ENCODE measurements at regions not wholly inside any gene's neighbourhood (a gene's known extent, or its start where the extent isn't known, plus 50 kb on each side); places are given as distances from the start of the nearest gene placed in this dataset.
A peak's percentile ranks its signal among the peaks of the same experiment; 100 is the strongest.

DNA sequence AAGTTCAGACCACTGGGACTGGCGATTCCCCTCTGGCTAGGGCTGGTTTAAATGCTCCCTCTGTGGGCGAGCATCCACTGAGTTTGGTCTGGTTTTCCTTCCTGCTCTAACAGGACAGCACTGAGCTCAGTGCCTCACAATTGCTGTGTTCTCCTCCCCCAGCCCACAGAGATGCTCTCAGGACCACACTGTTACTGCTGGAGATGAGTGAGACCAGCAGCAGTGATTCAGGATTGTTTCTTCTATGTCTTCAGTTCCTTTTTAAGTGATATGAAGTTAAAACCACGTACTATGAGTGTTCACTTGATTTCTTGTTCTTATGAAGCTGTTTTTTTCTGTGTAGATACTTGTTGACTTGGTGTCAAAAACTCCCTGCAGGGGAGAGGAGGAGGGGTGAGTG lies 180.4 kb upstream of the COL8A1 start:
- no peak overlapping the region for H3K4me2 ChIP-seq
- TF ChIP-seq EZH2phosphoT487 (IDR thresholded peaks at IDR 0.05): no peak
- TF ChIP-seq, protein P1, sequence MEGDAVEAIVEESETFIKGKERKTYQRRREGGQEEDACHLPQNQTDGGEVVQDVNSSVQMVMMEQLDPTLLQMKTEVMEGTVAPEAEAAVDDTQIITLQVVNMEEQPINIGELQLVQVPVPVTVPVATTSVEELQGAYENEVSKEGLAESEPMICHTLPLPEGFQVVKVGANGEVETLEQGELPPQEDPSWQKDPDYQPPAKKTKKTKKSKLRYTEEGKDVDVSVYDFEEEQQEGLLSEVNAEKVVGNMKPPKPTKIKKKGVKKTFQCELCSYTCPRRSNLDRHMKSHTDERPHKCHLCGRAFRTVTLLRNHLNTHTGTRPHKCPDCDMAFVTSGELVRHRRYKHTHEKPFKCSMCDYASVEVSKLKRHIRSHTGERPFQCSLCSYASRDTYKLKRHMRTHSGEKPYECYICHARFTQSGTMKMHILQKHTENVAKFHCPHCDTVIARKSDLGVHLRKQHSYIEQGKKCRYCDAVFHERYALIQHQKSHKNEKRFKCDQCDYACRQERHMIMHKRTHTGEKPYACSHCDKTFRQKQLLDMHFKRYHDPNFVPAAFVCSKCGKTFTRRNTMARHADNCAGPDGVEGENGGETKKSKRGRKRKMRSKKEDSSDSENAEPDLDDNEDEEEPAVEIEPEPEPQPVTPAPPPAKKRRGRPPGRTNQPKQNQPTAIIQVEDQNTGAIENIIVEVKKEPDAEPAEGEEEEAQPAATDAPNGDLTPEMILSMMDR (IDR thresholded peaks at IDR 0.05): no peak
- TF ChIP-seq EZH2 (IDR thresholded peaks at IDR 0.05): no peak
- H3F3A ChIP-seq (ENCODE audit: low read depth): no peaks in the 10 kb centered on the region
- Mint-ChIP-seq H3K4me1 (no peaks in the 10 kb centered on the region), H3K27me3 (ENCODE audit: insufficient read depth, low read depth) (peaks cover 2% of the 10 kb centered on the region), H3K27ac (no peak overlapping the region), H3K4me3 (no peak overlapping the region), H3K9me3 (peaks cover 6% of the 10 kb centered on the region), H3K36me3 (no peaks in the 10 kb centered on the region)
- no peaks in the 10 kb centered on the region for H3K79me2 ChIP-seq (ENCODE audit: low read depth)
- no peak overlapping the region for H3K9ac ChIP-seq
- H3K36me3 ChIP-seq: no peaks in the 10 kb centered on the region
- H4K20me1 ChIP-seq (ENCODE audit: low read depth): no peaks in the 10 kb centered on the region
- no peaks in the 10 kb centered on the region for H3K27me3 ChIP-seq
- no peak overlapping the region for H2AFZ ChIP-seq (replicated peaks)
- H3K4me1 ChIP-seq: no peaks in the 10 kb centered on the region
- H3K9me3 ChIP-seq (ENCODE audit: low read depth): no peaks in the 10 kb centered on the region
- H3K27ac ChIP-seq: no peak overlapping the region
- no peak overlapping the region for H3K4me3 ChIP-seq
- DNase-seq (ENCODE audit: low spot score): no peak

GRCh38 chr3:99442599-99442998 lies 195.8 kb upstream of the COL8A1 start:
- Histone ChIP-seq H4K20me1 (ENCODE audit: low read depth) (no peaks in the 10 kb centered on the region), H2AFZ (replicated peaks) (no peak overlapping the region), H3K27ac (no peak overlapping the region), H3K27me3 (no peaks in the 10 kb centered on the region), H3K9me3 (ENCODE audit: low read depth) (no peaks in the 10 kb centered on the region), H3K4me1 (peaks cover 25% of the 10 kb centered on the region), H3K9ac (no peak overlapping the region), H3F3A (ENCODE audit: low read depth) (no peaks in the 10 kb centered on the region), H3K36me3 (no peaks in the 10 kb centered on the region), H3K4me2 (no peak overlapping the region), H3K4me3 (no peak overlapping the region), H3K79me2 (ENCODE audit: low read depth) (no peaks in the 10 kb centered on the region)
- no peak overlapping the region for H3K4me3 Mint-ChIP-seq
- H3K4me1 Mint-ChIP-seq: no peaks in the 10 kb centered on the region
- no peak for TF ChIP-seq EZH2 (IDR thresholded peaks at IDR 0.05)
- TF ChIP-seq EZH2phosphoT487 (IDR thresholded peaks at IDR 0.05): no peak
- TF ChIP-seq, protein P1 (IDR thresholded peaks at IDR 0.05): no peak
- no peak overlapping the region for H3K27ac Mint-ChIP-seq
- DNase-seq (ENCODE audit: low spot score): no peak
- no peaks in the 10 kb centered on the region for H3K36me3 Mint-ChIP-seq
- H3K27me3 Mint-ChIP-seq (ENCODE audit: insufficient read depth, low read depth): no peaks in the 10 kb centered on the region
- peaks cover 3% of the 10 kb centered on the region for H3K9me3 Mint-ChIP-seq

DNA sequence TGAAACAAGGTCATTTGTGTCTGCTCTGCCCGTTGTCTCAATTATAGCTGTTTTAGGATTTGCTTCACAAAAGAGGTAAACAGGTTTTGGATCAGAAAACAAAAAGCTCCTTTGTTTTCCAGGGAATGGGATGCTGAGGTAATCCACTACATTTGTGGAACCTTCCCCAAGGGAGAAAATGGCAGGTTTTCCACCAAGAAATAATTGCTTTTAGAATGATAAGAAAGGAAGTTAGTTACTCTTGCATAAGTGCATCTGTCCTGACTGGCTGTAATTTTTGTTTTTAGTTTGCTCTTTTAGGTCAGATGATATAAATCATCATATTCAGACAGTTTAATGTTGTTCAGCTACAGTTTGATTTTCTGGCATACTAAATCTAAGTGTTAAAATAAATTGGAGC lies 198.5 kb upstream of the COL8A1 start:
- no peak overlapping the region for H3K27ac Mint-ChIP-seq
- H3K9me3 Mint-ChIP-seq: peaks cover 3% of the 10 kb centered on the region

More for the DNA sequence above, 198.5 kb upstream of the COL8A1 start:
- H3F3A ChIP-seq (ENCODE audit: low read depth): no peaks in the 10 kb centered on the region
- no peak overlapping the region for H3K4me3 Mint-ChIP-seq
- H3K4me3 ChIP-seq: no peak overlapping the region
- H3K9ac ChIP-seq: no peak overlapping the region
- H3K36me3 ChIP-seq: no peaks in the 10 kb centered on the region
- TF ChIP-seq, protein P1 (IDR thresholded peaks at IDR 0.05): no peak
- no peak for TF ChIP-seq EZH2phosphoT487 (IDR thresholded peaks at IDR 0.05)
- TF ChIP-seq EZH2 (IDR thresholded peaks at IDR 0.05): no peak
- peak overlapping the region; percentile 30 for H3K4me2 ChIP-seq
- DNase-seq (ENCODE audit: low spot score): peak; percentile 64
- peaks cover 25% of the 10 kb centered on the region for H3K4me1 ChIP-seq
- H3K36me3 Mint-ChIP-seq: no peaks in the 10 kb centered on the region
- H3K27me3 ChIP-seq: no peaks in the 10 kb centered on the region
- H4K20me1 ChIP-seq (ENCODE audit: low read depth): no peaks in the 10 kb centered on the region
- no peaks in the 10 kb centered on the region for H3K9me3 ChIP-seq (ENCODE audit: low read depth)
- no peaks in the 10 kb centered on the region for H3K79me2 ChIP-seq (ENCODE audit: low read depth)
- no peaks in the 10 kb centered on the region for H3K4me1 Mint-ChIP-seq
- no peaks in the 10 kb centered on the region for H3K27me3 Mint-ChIP-seq (ENCODE audit: insufficient read depth, low read depth)
- no peak overlapping the region for H3K27ac ChIP-seq
- H2AFZ ChIP-seq (replicated peaks): no peak overlapping the region

Data from neural progenitor cell (in vitro differentiated cells).